ENCODE measurements at regions not wholly inside any gene's neighbourhood (a gene's known extent, or its start where the extent isn't known, plus 50 kb on each side); places are given as distances from the start of the nearest gene placed in this dataset.

DNA sequence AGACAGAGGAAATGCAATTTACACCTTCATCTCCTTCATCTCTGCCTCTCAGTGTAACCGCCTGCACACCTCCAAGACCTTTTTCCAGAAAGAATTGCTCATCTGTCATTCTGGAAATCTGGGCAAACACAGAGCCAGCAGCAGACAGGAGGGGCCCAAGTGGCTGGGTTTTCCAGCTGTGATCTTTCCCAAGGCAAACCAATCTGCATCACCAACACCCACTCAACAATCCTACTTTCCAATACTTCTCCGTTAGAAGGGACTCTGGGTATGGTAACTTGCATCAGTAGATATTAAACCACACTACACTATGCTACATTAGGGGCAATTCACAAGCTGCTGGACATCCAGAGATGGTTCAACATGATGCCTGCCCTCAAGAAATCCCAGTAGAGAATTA, 781.8 kb upstream of the AUTS2 start:
- no peak for TF ChIP-seq POLR2AphosphoS5 (IDR thresholded peaks at IDR 0.05; ENCODE audit: borderline replicate concordance, low read depth, low read length)
- no peak for TF ChIP-seq EZH2 (IDR thresholded peaks at IDR 0.05)
- TF ChIP-seq FOXP2 (optimal IDR thresholded peaks at IDR 0.05; ENCODE audit: control extremely low read depth, extremely low read length, insufficient read depth): no peak
